IMR-90 (cell line): ENCODE measurements at regions not wholly inside any gene's neighbourhood (a gene's known extent, or its start where the extent isn't known, plus 50 kb on each side); places are given as distances from the start of the nearest gene placed in this dataset.

Source experiments
- BHLHE40 ChIP-seq: fragments of 150-350 bp; IDR thresholded peaks from 2 replicates; pipeline ENCODE4 v1.6.1; 2016; ENCODE audit warnings: mild to moderate bottlenecking, low read depth, low read length
- CEBPB ChIP-seq: IDR thresholded peaks from 2 replicates; pipeline ENCODE4 v1.6.1; 2012; ENCODE audit warnings: low read depth, low read length, improper control_type of control experiment
- CTCF ChIP-seq: conservative IDR thresholded peaks from 2 replicates; pipeline ENCODE4 v1.5.1; 2012; ENCODE audit warnings: mild to moderate bottlenecking, low read depth, low read length, improper control_type of control experiment
- MAFK ChIP-seq: IDR thresholded peaks from 2 replicates; pipeline ENCODE4 v1.6.1; 2012; ENCODE audit warnings: low read depth, low read length, improper control_type of control experiment
- NFE2L2 ChIP-seq: fragments of 150-350 bp; IDR thresholded peaks from 2 replicates; pipeline ENCODE4 v1.6.1; 2016; ENCODE audit warnings: low read depth, mild to moderate bottlenecking, low read length
- POLR2A ChIP-seq: IDR thresholded peaks from 2 replicates; pipeline ENCODE4 v1.6.1; 2012; ENCODE audit warnings: mild to moderate bottlenecking, low read depth, low read length
- RAD21 ChIP-seq: IDR thresholded peaks from 2 replicates; pipeline ENCODE4 v1.6.1; 2012; ENCODE audit warnings: low read length, improper control_type of control experiment
- RFX5 ChIP-seq: IDR thresholded peaks from 2 replicates; pipeline ENCODE4 v1.8.0; 2012; ENCODE audit warnings: low read depth, mild to moderate bottlenecking, low read length, moderate library complexity
- SMC3 ChIP-seq: fragments of 150-350 bp; IDR thresholded peaks from 2 replicates; pipeline ENCODE4 v1.6.1; 2016; ENCODE audit warnings: low read depth, mild to moderate bottlenecking, antibody characterized with exemption, low read length, moderate library complexity

- TF ChIP-seq POLR2A (no peak), NFE2L2 (no peak), CTCF (no peak), BHLHE40 (no peak), SMC3 (no peak), CEBPB (no peak), RFX5 (no peak), MAFK (no peak), RAD21 (no peak)
Observed at GRCh38 chr6:14659841-14660240, 542.3 kb downstream of the CD83 start.
